NCI-H82 (cell line): ENCODE measurements at regions not wholly inside any gene's neighbourhood (a gene's known extent, or its start where the extent isn't known, plus 50 kb on each side); places are given as distances from the start of the nearest gene placed in this dataset.

ENCODE experiments used
- DNase-seq: peaks from one replicate; lab custom pipeline; 2025; lab: John Stamatoyannopoulos, UW

GRCh38 chr7:36100634-36101033, 52.4 kb upstream of the EEPD1 start:
- DNase-seq: no peak
